Activated T-cell treated with anti-CD3 and anti-CD28 coated beads, Interleukin-2, amount 50 U/mL, for 72 hours (primary cell): ENCODE measurements at regions not wholly inside any gene's neighbourhood (a gene's known extent, or its start where the extent isn't known, plus 50 kb on each side); places are given as distances from the start of the nearest gene placed in this dataset.
"Not testable (repeated sequence)": the region's sequence is repeated elsewhere in the genome, so short reads cannot be mapped to it uniquely, and the experiment has no call there.

Experiments
- ATAC-seq, 2 donors: fragments of 150-1000 bp; cut with Tn5 transposase; replicated peaks in 1 of 2; 2 replicates each; pipeline ENCODE4 v1.10.0; 2021; ENCODE audit warnings: moderate library complexity in 2 of 2, mild to moderate bottlenecking in 1 of 2
- DNase-seq, 2 donors: peaks; one replicate each; pipeline ENCODE4 v3.0.0; 2021 to 2022; ENCODE audit warnings: mixed read lengths in 1 of 2
- H3K27ac Mint-ChIP-seq: one replicate; pipeline ENCODE4 v1.8.0; 2022; ENCODE audit warnings: mild to moderate bottlenecking, moderate library complexity, mixed read lengths
- H3K27me3 Mint-ChIP-seq: one replicate; pipeline ENCODE4 v1.8.0; 2022; ENCODE audit warnings: low read depth, mixed read lengths
- H3K36me3 Mint-ChIP-seq, 2 donors: one replicate each; pipeline ENCODE4 v1.8.0; 2022; ENCODE audit warnings: mixed read lengths in 2 of 2, mild to moderate bottlenecking in 1 of 2; ENCODE audit not compliant: insufficient read depth in 2 of 2
- H3K4me1 Mint-ChIP-seq: one replicate; pipeline ENCODE4 v1.8.0; 2022; ENCODE audit warnings: low read depth, mixed read lengths
- H3K4me3 Mint-ChIP-seq, 2 donors: one replicate each; pipeline ENCODE4 v1.8.0; 2022; ENCODE audit warnings: mild to moderate bottlenecking in 2 of 2, mixed read lengths in 2 of 2, moderate library complexity in 2 of 2
- H3K9me3 Mint-ChIP-seq, 2 donors: one replicate each; pipeline ENCODE4 v1.8.0; 2022; ENCODE audit warnings: mixed read lengths in 2 of 2

DNA sequence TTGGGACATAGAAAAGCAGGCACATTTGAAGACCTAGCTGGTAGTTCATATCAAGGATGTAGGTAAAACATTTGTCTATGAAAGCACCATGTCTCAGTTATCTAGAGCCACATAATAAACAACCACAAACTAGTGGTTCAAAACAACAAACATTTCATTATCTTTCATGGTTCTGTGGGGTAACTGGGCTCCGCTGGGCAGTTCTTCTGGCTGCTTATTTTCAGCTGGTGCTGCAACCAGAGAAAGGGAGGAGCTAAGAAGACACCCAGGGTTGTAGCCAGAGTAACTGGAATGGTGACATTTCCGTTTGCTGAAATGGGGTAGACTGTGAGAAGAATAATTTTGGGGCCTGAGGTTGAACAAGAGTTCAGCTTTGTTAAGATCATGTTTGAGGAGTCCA lies 145.7 kb upstream of the SULF2 start:
- ATAC-seq, result no peak
- DNase-seq, result no peak
- Mint-ChIP-seq H3K36me3 (no peaks in the 10 kb centered on the region), H3K27ac (no peak overlapping the region), H3K27me3 (peaks cover 5% of the 10 kb centered on the region), H3K9me3 (no peaks in the 10 kb centered on the region), H3K4me3 (no peak overlapping the region), H3K4me1 (peaks cover 4% of the 10 kb centered on the region)

DNA sequence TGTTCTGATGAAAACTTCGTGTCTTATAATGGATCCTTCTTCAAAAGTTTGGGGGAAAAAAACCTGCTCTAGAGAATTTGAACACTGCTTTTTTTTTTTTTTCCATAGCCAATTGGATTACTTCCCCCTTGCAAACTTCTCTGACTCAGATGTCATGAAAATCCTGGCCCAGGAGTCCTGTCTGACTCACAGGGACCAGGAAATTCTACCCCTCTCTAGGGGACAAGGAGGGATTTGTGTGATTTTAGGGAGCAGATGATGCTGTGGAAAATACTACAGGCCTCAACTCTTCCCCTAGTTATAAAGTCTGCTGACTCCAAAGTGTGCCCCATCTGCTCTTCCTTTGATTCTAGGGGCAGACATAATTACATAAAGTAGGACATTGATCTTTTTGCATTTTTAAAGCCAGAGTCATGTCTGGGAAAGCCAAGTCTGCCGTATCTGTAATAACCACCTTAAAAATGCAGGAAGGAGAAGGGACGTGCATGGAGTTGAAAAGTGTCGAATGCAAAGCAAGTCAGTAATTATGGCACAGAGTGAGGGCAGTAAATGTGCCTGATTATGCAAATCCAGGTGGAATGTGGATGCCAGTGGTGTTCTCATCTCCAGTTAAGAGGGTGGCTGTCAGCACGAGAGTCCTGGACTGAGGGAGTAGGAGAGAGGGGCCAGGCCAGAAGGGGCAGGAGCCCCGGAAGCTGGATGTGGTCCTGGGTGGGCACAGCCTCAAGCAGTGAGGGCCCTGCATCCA lies 144.3 kb upstream of the SULF2 start:
- Mint-ChIP-seq H3K4me3 (no peak overlapping the region), H3K4me1 (peaks cover 4% of the 10 kb centered on the region)
- ATAC-seq, result no peak

DNA sequence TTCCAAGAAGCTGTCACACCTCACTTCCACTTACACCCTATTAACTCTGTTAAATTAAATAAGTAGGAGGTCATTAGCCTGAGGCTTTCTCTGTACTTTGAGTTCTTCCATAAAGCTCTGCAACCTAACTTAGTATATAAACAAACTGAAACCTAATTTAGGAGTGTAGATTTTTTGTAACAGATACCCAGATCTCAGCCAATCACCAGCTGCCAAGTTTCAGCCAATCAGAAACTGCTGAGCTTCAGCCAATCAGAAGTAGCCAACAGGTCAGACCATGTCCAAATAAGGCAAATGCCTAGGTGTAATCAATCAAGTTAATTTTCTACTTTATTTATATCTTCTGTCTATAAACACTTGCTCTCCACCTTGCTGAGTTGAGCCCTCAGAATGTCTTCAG lies 142.7 kb upstream of the SULF2 start:
- peaks cover 1% of the 10 kb centered on the region for H3K27me3 Mint-ChIP-seq
- DNase-seq, result no peak
- peaks cover 4% of the 10 kb centered on the region for H3K4me1 Mint-ChIP-seq
- H3K4me3 Mint-ChIP-seq, result no peak overlapping the region
- ATAC-seq, result no peak
- no peaks in the 10 kb centered on the region for H3K9me3 Mint-ChIP-seq
- H3K27ac Mint-ChIP-seq, result no peak overlapping the region
- H3K36me3 Mint-ChIP-seq, result no peaks in the 10 kb centered on the region

More for the DNA sequence above, 144.3 kb upstream of the SULF2 start:
- no peaks in the 10 kb centered on the region for H3K9me3 Mint-ChIP-seq
- H3K27me3 Mint-ChIP-seq, result peaks cover 5% of the 10 kb centered on the region
- H3K36me3 Mint-ChIP-seq, result no peaks in the 10 kb centered on the region
- H3K27ac Mint-ChIP-seq, result no peak overlapping the region
- DNase-seq, result no peak

DNA sequence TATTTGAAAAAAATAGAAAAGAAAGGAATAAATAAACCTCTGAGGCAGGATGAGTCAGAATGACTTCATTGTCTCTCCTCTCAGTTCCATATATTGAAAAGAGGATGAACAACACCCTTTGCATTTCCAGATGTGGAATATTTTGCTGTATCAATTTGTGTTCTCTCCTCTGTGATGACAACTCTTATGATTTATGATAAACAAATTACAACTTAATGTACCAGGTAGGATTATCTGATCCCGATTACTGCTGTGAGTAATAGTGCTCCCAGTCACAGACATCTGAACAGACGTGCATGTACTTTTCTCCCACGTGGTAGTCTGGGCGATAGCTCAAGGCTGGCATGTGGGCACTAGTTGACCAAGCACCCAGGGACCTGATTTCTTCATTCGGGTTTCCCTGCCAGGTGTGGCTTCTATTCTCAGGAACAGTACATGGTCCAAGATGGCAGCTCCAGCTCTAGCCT lies 142.1 kb upstream of the SULF2 start:
- Mint-ChIP-seq H3K9me3 (no peaks in the 10 kb centered on the region), H3K27ac (no peak overlapping the region), H3K27me3 (peaks cover 6% of the 10 kb centered on the region), H3K36me3 (no peaks in the 10 kb centered on the region), H3K4me1 (peaks cover 4% of the 10 kb centered on the region), H3K4me3 (no peak overlapping the region)
- ATAC-seq (no peak), DNase-seq (no peak)

DNA sequence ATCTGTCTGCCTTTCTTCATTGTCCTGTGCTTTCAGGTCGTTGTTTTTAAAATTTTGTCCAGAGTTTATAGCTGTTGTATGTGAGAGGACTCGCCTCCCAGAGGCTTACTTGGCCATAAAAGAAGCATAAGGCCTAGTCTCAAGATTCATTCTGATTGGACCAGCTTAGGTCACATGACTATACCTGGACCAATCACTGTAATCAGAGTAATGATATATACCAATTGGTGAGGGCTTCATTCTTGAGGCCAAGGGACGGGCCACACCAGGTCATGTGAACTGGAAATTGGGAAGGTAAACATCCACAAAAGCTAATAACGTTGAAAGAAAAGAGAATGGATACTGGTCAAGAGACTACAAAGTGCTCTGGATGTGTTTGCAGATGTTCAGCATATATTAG lies 141.4 kb upstream of the SULF2 start:
- H3K27me3 Mint-ChIP-seq, result peaks cover 11% of the 10 kb centered on the region
- H3K36me3 Mint-ChIP-seq, result no peaks in the 10 kb centered on the region
- ATAC-seq, result no peak

DNA sequence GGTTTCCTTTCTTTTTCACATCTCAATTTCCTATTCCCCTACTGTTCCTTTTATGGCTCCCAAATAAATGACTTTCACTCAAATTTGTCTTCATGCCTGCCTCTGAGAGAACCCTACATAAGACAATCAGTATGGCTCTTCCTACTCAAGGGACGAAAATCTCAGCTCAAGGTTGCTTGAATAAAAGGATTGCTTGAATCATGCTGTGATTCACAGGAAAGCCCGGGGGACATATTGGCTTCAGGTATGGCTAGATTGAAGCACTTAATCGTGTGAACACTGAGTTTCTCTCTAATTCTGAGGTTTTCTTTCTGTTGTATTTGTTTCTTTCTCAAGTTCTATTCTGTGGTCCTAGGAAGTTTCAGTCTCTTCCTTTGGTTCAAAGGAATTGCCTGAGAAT lies 140.3 kb upstream of the SULF2 start:
- no peak overlapping the region for H3K4me3 Mint-ChIP-seq
- ATAC-seq (no peak), DNase-seq (no peak)
- no peaks in the 10 kb centered on the region for H3K9me3 Mint-ChIP-seq
- H3K36me3 Mint-ChIP-seq, result no peaks in the 10 kb centered on the region
- no peak overlapping the region for H3K27ac Mint-ChIP-seq
- peaks cover 4% of the 10 kb centered on the region for H3K4me1 Mint-ChIP-seq
- H3K27me3 Mint-ChIP-seq, result peaks cover 11% of the 10 kb centered on the region

More for the DNA sequence above, 141.4 kb upstream of the SULF2 start:
- Mint-ChIP-seq H3K9me3 (no peaks in the 10 kb centered on the region), H3K4me1 (peaks cover 4% of the 10 kb centered on the region), H3K27ac (no peak overlapping the region), H3K4me3 (no peak overlapping the region)
- no peak for DNase-seq

- Mint-ChIP-seq H3K9me3 (peaks cover 4 to 6% of the 10 kb centered on the region in 2 donors), H3K27me3 (peaks cover 19% of the 10 kb centered on the region), H3K4me3 (no peak overlapping the region), H3K36me3 (peaks cover 3 to 5% of the 10 kb centered on the region in 2 donors), H3K27ac (no peak overlapping the region), H3K4me1 (no peaks in the 10 kb centered on the region)
- DNase-seq (no peak), ATAC-seq (no peak)
Observed at GRCh38 chr20:47922269-47922668, 137.0 kb upstream of the SULF2 start.

DNA sequence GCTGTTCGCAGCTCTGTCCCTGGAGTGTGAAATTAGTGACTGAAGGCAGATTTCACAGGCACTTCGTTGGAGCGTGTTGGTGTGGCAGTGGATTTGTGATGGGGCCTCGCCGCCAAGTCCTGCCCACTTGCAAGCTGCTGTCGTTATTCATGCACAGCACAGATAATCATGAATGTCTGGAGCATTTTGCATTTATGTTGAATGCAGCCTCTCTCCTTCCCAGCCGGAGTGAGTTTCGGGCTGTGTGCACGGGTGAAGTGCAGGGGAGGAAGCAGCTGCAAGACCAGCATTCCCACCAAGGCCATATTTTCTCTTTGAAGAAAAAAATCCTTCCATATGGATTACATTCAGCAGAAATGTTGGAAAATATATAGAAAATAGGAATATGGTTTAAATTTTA lies 136.5 kb upstream of the SULF2 start:
- DNase-seq, H3K4me1 Mint-ChIP-seq, H3K27ac Mint-ChIP-seq, H3K36me3 Mint-ChIP-seq, H3K9me3 Mint-ChIP-seq, ATAC-seq, H3K4me3 Mint-ChIP-seq: not testable (repeated sequence)
- peaks cover 19% of the 10 kb centered on the region for H3K27me3 Mint-ChIP-seq

DNA sequence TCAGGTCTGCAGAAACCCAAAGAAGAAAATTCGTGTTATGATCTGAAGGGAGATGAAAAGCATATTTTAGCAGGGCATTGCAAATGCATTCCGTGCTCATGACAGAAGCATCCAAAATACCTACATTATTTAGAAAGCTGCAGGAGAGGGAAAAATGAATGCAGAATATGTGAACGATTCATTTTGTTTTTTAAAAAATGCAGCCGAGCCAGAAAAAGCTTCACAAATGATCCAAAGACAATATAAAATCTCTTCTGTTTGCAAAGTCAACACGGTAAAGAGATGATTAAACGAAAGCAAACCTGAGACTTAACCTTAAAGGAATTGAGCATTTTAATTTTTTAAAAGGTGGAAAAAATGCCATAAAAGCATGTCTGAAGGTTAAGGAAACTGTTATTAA lies 136.1 kb upstream of the SULF2 start:
- H3K9me3 Mint-ChIP-seq, result peaks cover 8 to 11% of the 10 kb centered on the region in 2 donors
- no peak overlapping the region for H3K4me3 Mint-ChIP-seq
- ATAC-seq, result no peak
- no peak overlapping the region for H3K27ac Mint-ChIP-seq
- peaks cover 22% of the 10 kb centered on the region for H3K27me3 Mint-ChIP-seq
- peaks cover 7 to 10% of the 10 kb centered on the region in 2 donors for H3K36me3 Mint-ChIP-seq
- no peak for DNase-seq
- H3K4me1 Mint-ChIP-seq, result no peaks in the 10 kb centered on the region

DNA sequence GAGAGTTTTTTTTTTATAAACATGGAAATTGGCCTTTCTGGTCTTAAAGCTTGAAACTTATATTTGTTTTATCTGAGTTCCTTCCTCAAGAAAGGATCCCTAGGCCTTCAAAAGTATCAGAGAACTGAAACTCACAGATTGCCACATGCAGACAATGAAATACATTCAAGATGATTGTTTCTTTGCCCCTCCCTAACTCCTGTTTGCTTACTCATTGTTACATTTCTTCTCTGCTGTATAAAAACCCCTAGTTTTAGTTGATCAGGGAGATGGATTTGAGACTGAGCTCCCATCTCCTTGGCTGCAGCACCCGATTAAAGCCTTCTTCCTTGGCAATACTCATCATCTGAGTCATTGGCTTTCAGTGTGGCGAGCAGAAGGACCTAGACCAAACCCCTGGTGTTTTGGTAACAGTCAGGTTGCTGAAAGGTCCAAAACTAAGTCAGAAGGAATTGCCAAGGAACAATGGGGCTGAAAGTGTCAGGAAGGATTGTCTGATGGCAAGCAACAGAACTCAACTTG lies 132.3 kb upstream of the SULF2 start:
- no peak overlapping the region for H3K4me3 Mint-ChIP-seq
- ATAC-seq, result no peak
- no peak overlapping the region for H3K27ac Mint-ChIP-seq
- no peak for DNase-seq
- peaks cover 12 to 15% of the 10 kb centered on the region in 2 donors for H3K9me3 Mint-ChIP-seq
- H3K4me1 Mint-ChIP-seq, result no peaks in the 10 kb centered on the region
- H3K27me3 Mint-ChIP-seq, result peaks cover 36% of the 10 kb centered on the region
- H3K36me3 Mint-ChIP-seq, result peaks cover 11 to 14% of the 10 kb centered on the region in 2 donors

DNA sequence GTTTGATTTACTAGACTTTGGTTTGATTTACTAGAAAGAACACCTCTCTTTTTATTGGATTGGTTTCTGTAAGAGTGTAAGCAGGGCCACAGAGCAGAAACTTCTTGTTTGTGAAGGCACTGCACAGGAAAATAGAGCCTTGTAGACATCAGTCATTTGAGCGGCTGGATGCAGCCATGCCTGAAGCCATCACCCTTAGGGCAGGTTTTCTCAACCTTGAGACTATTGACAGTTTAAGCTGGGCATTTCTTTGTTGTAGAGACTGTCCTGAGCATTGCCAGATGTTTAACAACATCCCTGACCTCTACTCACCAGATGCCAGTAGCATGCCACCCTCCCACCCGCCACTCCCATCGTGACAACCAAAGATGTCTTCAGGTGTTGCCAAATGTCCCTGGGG lies 130.2 kb upstream of the SULF2 start:
- no peak overlapping the region for H3K27ac Mint-ChIP-seq
- H3K27me3 Mint-ChIP-seq, result peaks cover 29% of the 10 kb centered on the region
- peaks cover 11 to 14% of the 10 kb centered on the region in 2 donors for H3K36me3 Mint-ChIP-seq
- no peak overlapping the region for H3K4me3 Mint-ChIP-seq
- H3K9me3 Mint-ChIP-seq, result peaks cover 12 to 15% of the 10 kb centered on the region in 2 donors
- no peaks in the 10 kb centered on the region for H3K4me1 Mint-ChIP-seq
- ATAC-seq (no peak), DNase-seq (no peak)

DNA sequence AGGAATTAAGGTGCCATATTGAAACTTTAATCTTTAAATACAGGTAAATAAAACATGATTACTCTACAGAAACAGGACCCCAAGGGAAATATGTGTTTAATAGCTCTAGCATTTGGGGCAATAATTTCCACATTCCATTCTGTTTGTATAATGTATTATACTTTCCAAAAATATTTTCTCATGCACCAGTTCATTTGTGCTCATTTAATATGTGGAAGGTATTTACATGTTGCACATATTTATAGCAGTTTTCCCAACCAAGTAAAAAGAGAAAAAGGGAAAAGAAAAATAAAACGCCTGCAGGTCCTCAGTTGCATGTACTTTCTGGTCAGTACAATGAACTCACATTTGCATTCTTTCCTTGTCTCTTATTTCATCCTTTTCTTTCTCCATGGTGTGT lies 129.5 kb upstream of the SULF2 start:
- Mint-ChIP-seq H3K36me3 (peaks cover 11 to 14% of the 10 kb centered on the region in 2 donors), H3K27me3 (peaks cover 27% of the 10 kb centered on the region), H3K4me3 (no peak overlapping the region), H3K27ac (no peak overlapping the region), H3K4me1 (no peaks in the 10 kb centered on the region), H3K9me3 (peaks cover 12 to 15% of the 10 kb centered on the region in 2 donors)
- DNase-seq (no peak), ATAC-seq (no peak)

DNA sequence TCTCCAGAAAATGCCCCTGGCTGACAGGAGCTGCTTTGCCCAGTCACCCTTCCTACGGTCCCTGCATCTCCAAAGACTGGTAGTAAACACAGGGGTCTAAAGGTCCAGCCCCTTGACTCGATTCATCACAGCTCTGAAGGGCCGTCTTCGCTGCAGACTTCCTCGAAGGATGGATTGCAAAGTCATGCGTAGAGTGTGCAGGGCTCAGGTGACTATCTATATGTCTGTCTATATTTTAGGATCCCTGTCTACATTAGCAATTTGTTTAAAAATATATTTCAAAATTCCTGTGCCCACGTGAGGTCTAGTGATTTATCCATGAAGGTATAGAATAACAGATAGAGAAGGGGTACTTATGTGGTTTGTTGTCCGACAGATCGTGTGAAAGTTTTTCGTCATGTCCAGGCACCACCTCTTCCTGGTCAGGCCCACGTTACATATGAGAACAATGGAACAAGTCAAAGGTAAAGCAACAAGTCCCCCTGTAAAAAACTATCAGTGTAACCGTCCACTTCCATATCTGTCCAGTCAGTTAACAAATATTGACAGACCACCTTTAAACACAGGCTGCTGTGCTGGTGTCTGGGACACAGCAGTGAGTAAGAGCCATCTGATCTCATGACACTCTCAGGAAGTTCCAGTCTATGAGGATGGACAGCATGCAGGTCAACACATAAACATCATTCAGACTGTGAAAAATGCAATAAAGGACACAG lies 127.7 kb upstream of the SULF2 start:
- ATAC-seq, DNase-seq, H3K4me1 Mint-ChIP-seq, H3K4me3 Mint-ChIP-seq, H3K27ac Mint-ChIP-seq: not testable (repeated sequence)
- Mint-ChIP-seq H3K36me3 (peaks cover 11 to 12% of the 10 kb centered on the region in 2 donors), H3K9me3 (peaks cover 12 to 13% of the 10 kb centered on the region in 2 donors), H3K27me3 (peaks cover 22% of the 10 kb centered on the region)
